HG02588 (cell line): ENCODE measurements at regions not wholly inside any gene's neighbourhood (a gene's known extent, or its start where the extent isn't known, plus 50 kb on each side); places are given as distances from the start of the nearest gene placed in this dataset.

Experiments
- ATAC-seq: cut with Tn5 transposase; IDR thresholded peaks from one replicate; pipeline ENCODE4 v1.9.1; 2021; ENCODE audit warnings: mild to moderate bottlenecking, moderate library complexity; ENCODE audit not compliant: unreplicated experiment

GRCh38 chr18:77501266-77501665, 251.6 kb downstream of the GALR1 start:
- ATAC-seq, result no peak

DNA sequence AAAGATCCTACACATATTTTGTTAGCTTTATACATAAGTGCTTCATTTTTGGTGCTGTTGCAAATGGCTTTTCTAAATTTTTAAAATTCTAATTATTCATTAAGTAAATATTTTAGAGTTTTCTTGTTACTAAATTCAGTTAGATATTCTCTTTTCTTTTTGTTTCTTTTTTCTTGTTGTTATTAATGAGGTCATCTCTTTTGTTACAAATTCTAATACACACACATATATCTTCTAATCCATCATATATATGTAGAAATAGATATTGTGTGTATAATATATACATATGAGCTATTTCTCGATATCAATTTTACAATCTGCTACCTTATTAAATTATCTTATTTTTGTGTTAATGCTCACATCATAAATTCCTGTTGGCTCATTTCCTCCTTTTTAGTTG, 255.9 kb downstream of the GALR1 start:
- no peak for ATAC-seq

- no peak for ATAC-seq
These were observed 262.5 kb downstream of the GALR1 start for GRCh38 chr18:77512152-77512551.

- ATAC-seq, result no peak
These were observed 268.3 kb downstream of the GALR1 start for GRCh38 chr18:77517901-77518300.

DNA sequence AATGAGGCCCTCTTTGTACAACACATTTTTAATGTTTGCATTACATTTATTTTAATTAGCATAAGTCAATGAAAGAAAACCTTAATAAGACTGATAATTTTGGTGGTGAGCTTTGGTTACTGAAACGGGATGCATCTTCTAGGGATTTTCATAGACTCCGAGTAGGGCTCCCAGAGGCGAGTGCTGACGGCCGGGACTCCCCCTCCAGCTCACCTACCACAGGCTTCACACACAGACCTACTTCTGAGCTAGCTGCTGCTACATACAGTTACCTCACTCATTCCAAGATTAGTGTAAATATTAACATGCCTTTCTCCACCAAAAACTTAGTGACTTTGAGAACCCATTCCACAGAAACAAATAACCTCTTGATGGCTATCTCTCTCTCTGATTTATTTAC, 271.1 kb downstream of the GALR1 start:
- ATAC-seq, result no peak

GRCh38 chr18:77522051-77522675, 272.5 kb downstream of the GALR1 start:
- ATAC-seq, result peak; percentile 42

DNA sequence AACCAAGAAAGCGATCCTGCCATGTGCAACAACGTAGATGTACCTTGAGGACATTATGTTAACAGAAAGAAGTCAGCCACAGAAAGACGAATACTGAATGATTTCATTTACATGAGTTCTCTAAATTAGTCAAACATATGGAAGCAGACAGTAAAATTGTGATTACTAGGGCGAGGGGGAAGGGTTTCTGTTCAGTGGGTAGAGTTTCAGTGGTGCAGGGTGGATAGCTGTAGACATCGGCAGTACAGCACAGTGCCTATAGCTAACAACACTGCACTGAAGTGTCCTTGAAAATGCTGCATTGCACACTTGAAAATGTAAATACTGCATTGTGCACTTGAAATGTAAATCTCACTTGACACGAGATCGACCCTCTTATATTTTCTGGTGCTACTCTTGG, 275.3 kb downstream of the GALR1 start:
- ATAC-seq, result no peak

DNA sequence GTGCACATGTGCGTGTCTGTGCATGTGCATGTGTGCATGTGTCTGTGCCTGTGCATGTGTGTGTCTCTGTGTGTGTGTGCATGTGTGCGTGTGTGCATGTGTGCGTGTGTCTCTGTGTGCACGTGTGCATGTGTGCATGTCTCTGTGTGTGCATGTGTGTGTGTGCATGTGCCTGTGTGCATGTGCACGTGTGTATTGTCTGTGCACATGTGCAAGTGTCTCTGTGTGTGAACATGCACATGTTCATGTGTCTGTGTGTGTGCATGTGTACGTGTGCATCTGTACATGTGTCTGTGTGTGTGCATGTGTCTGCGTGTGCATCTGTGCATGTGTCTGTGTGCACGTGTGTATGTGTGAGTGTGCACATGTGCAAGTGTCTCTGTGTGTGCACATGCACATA, 277.3 kb downstream of the GALR1 start:
- ATAC-seq, result no peak

- ATAC-seq, result no peak
These were observed 279.2 kb downstream of the GALR1 start for GRCh38 chr18:77528872-77529271.

DNA sequence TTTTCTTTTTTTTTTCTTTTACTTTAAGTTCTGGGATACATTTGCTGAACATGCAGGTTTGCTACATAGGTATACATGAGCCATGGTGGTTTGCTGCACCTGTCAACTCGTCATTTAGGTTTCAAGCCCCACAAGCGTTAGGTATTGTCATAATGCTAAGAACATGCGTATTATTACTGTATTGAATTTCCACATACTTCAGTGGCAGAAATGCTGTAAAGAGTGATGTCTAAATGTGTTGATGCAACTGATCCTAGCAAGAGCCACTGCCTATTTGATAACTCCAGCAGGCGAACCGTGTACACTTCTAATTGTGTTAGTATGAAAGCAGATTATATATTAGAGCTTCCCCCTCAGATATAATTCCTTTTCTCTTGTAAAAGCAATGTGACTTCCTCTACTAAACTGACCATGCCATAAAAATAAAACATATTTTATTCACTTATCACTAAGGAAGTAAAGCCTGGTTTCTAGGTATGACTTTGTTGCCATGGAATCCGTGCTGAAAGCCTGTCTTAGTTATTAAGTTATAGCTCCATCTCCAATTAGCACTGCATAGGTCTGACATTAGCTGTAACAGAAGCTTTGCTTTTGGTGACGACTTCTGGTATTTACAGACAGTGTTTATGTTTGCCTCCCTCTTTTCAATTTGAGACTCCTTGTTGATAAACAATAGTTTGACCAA, 280.0 kb downstream of the GALR1 start:
- no peak for ATAC-seq

GRCh38 chr18:77530732-77531131, 281.1 kb downstream of the GALR1 start:
- no peak for ATAC-seq

GRCh38 chr18:77539860-77540259, 290.2 kb downstream of the GALR1 start:
- no peak for ATAC-seq

DNA sequence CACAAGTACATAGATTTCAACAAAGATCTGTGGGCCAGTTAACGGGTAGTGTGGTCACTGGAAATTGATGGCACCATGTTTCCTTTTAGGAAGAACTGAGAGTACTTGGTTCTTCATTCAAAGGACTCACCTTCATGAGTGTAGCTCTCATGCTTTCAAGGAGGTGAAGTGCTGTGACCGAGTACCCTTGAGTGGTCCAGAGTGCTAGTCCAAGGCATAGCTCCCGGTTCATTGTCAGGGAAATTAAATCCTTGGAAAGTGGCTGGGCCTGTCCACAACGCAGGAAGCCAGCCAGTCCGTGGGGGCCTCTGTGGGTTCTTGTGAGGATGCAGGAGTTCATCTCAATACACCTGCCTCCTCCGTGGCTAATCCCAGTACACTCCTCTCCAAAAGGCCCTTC, 295.1 kb downstream of the GALR1 start:
- no peak for ATAC-seq

GRCh38 chr18:77547757-77548156, 298.1 kb downstream of the GALR1 start:
- ATAC-seq, result no peak

DNA sequence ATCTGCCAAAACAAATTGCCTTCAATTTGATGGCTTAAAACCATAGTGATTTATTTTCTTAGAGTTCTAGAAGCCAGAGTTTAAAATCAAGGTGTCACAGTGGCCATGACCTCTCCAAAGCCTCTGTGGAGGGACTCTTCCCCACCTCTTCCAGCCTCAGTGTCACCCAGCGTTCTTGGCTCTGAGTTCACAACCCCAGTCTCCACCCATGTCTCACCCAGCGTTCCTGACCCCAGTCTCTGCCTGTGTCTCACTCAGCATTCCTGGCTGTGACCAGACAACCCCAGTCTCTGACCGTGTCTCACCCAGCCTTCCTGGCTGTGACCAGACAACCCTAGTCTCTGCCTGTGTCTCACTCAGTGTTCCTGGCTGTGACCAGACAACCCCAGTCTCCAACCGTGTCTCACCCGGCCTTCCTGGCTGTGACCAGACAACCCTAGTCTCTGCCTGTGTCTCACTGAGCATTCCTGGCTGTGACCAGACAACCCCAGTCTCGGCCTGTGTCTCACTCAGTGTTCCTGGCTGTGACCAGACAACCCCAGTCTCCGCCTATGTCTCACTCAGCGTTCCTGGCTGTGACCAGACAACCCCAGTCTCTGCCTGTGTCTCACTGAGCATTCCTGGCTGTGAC, 299.3 kb downstream of the GALR1 start:
- ATAC-seq, result no peak

DNA sequence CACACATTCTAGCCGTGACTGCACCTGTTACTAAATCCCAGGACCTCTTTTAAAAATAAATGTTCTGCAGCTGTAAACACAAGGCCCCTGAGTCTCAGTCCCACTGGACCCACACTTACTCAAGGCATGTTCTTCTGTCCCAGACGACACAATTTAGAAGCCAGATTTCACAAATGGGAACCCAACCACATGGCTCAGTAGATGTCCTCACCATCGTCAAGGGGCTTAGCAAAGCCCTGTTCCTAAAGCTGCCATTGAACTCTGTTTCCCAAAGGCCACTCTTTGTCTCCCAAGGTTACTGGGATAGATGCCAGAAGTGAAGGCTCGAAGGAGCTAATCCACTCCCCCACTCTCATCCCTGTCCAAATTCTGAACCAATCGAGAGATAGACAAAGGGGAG, 301.0 kb downstream of the GALR1 start:
- no peak for ATAC-seq

- ATAC-seq, result no peak
These were observed 301.4 kb downstream of the GALR1 start for GRCh38 chr18:77551055-77551454.

- no peak for ATAC-seq
These were observed 303.3 kb downstream of the GALR1 start for GRCh38 chr18:77552945-77553344.

DNA sequence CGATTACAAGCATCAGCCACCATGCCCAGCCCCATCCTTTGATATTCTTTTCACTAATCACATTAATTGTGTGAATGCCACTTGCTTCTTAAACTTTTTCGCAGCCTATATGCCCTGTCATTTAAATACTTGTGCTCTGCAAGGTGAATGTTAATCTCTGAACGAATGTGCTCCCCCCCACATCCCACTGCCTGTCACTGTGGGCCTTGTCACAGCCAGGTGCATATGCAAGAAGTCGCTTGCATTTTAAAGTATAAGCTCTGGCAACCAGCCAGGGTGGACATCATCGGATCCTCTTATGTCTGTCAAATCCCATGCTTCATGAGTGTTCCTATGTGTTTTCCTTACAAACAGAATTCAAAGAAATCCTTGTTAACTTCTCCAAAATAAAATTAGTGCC, 304.4 kb downstream of the GALR1 start:
- ATAC-seq, result no peak

DNA sequence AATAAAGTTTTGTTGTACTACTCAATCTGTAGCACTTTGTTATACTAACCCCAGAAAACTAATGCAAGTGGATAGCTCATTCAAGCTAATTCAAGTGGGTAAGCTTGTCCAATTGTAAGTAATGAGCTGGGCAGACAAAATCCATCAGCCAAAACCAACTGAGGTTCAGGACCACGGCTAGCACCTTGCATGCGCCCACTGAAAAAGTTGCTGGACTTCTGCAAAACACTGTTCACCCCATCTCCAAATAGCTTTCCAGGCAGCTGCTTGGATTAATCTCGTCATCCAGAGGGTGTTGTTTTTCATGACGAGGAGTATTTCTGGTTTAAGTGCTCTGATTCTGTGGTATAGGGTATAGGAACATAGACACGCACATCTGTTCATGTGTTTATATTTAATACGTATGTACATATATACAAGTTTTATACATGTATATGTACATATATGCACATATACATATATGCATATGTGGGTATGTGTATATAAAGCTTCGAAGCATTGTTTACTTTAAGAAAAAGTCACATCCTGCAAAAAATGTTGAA, 307.5 kb downstream of the GALR1 start:
- ATAC-seq, result no peak

DNA sequence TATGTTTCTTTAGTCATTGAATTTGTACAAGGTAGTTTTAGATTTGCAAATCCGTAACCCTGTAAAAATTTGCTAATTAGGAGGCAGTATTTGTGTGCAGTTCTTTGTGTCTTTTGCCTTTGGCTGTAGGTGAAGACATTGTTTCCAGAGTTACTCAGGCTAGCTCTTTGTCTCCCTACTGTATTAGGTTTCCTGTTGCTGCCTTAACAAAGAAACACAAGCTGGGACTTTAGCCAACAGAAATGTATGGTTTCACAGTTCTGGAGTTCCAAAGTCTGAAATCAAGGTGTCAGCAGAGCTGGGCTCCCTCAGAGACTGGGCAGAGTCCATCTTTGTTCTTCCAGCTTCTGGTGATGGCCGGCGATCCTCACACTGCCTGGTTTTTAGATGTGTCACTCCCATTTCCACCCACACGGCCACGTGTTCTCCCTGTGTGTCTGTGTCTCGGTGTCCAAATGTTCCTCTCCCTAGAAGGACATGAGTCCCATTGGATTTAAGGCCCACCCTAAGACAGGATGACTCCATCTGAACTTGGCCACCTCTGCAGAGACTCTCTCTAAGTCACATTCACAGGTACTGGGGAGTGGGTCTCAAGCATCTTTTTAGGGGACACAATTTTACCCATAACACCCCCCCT, 309.7 kb downstream of the GALR1 start:
- no peak for ATAC-seq
